NT2/D1 (cell line): ENCODE measurements at regions not wholly inside any gene's neighbourhood (a gene's known extent, or its start where the extent isn't known, plus 50 kb on each side); places are given as distances from the start of the nearest gene placed in this dataset.

Experiments
- SUZ12 ChIP-seq: IDR thresholded peaks from 2 replicates; pipeline ENCODE4 v1.6.1; 2011; ENCODE audit not compliant: insufficient read length, insufficient read depth; ENCODE audit errors: extremely low read depth
- ZNF274 ChIP-seq: IDR thresholded peaks from 2 replicates; pipeline ENCODE4 v1.6.1; 2011; ENCODE audit warnings: mild to moderate bottlenecking, low read depth, low read length

DNA sequence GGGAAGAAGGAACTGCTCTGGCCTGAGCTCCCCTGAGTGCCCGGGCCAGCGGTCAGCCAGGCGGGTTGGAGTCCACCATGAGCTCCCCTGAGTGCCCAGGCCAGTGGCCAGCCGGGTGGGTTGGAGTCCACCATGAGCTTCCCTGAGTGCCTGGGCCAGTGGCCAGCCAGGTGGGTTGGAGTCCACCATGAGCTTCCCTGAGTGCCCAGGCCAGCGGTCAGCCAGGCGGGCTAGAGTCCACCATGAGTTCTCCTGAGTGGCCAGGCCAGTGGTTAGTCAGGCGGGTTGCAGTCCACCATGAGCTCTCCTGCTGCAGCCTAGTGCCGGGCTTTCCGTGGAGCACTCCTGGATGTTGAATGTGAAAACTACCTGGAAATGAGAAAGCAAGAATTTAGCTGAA, 844.0 kb downstream of the TBC1D22A start:
- TF ChIP-seq SUZ12 (no peak), ZNF274 (no peak)
